NCI-H748 (cell line): ENCODE measurements at regions not wholly inside any gene's neighbourhood (a gene's known extent, or its start where the extent isn't known, plus 50 kb on each side); places are given as distances from the start of the nearest gene placed in this dataset.

Source experiments
- DNase-seq: peaks from one replicate; lab custom pipeline; 2025; ENCODE audit not compliant: unreplicated experiment; lab: John Stamatoyannopoulos, UW

- no peak for DNase-seq
Observed at GRCh38 chr2:228253752-228254151, 72.3 kb upstream of the SPHKAP start.

GRCh38 chr2:228247335-228247734 lies 65.8 kb upstream of the SPHKAP start:
- no peak for DNase-seq

- no peak for DNase-seq
Observed at GRCh38 chr2:228245601-228246000, 64.1 kb upstream of the SPHKAP start.

- DNase-seq, result no peak
Observed at GRCh38 chr2:228242591-228242990, 61.1 kb upstream of the SPHKAP start.

GRCh38 chr2:228239907-228240561 lies 58.5 kb upstream of the SPHKAP start:
- no peak for DNase-seq

- DNase-seq, result no peak
Observed at GRCh38 chr2:228239207-228239906, 57.9 kb upstream of the SPHKAP start.
